Fibroblast of lung (primary cell): ENCODE measurements at regions not wholly inside any gene's neighbourhood (a gene's known extent, or its start where the extent isn't known, plus 50 kb on each side); places are given as distances from the start of the nearest gene placed in this dataset.

Experiments used
- EZH2 ChIP-seq: IDR thresholded peaks from 2 replicates; pipeline ENCODE4 v1.5.1; 2012; ENCODE audit warnings: low read length, control low read depth, mild to moderate bottlenecking; ENCODE audit errors: missing control alignments
- TF ChIP-seq, protein P1 (sequence below), 2 donors: IDR thresholded peaks in 1 of 2; conservative IDR thresholded peaks in 1 of 2; 1 replicate in 1 of 2; 2 replicates in 1 of 2; pipeline ENCODE4 v1.5.1; 2011 to 2012; ENCODE audit warnings: low read length in 2 of 2, control low read depth in 1 of 2, inconsistent platforms in 1 of 2, low read depth in 1 of 2, mild to moderate bottlenecking in 1 of 2

DNA sequence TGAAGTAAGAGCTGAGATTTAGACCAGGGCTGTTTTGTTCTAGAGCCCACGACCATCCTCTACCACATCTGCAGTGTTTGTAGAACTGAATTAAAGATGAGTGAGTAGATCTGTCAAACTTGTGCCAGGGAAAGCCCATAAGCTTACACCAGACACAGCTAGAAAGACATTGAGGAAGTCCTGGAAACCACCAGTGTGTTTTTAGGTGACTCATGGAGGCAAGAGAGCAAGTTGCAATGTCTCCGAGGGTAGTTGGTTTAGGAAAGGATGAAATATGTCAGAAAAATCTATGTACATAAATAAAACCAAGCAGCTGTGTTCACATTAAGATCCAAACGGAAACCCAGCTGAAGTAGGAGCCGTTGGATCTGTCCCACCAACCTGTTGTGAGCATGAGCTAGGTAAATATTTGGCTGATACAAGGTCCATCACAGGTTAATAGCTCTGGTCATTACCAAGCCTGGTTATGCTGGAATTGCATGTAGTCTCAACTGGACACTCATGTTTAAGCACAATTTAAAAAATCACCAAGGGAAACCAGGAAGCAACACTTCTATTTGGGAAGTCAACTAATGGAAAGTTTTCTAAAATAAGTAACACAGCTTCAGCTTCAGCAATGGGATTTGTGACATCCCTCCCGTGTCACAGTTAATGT is 49.9 kb upstream of the PLEKHG3 start:
- TF ChIP-seq, protein P1, sequence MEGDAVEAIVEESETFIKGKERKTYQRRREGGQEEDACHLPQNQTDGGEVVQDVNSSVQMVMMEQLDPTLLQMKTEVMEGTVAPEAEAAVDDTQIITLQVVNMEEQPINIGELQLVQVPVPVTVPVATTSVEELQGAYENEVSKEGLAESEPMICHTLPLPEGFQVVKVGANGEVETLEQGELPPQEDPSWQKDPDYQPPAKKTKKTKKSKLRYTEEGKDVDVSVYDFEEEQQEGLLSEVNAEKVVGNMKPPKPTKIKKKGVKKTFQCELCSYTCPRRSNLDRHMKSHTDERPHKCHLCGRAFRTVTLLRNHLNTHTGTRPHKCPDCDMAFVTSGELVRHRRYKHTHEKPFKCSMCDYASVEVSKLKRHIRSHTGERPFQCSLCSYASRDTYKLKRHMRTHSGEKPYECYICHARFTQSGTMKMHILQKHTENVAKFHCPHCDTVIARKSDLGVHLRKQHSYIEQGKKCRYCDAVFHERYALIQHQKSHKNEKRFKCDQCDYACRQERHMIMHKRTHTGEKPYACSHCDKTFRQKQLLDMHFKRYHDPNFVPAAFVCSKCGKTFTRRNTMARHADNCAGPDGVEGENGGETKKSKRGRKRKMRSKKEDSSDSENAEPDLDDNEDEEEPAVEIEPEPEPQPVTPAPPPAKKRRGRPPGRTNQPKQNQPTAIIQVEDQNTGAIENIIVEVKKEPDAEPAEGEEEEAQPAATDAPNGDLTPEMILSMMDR (conservative IDR thresholded peaks at IDR 0.05 in 1 of 2, IDR thresholded peaks at IDR 0.05 in 1 of 2; ENCODE audit: low read depth in 1 of 2, low read length in 2 of 2) = no peak
- TF ChIP-seq EZH2 = no peak
